CD4-positive, alpha-beta T cell treated with Interleukin-6 for 4 hours (primary cell): ENCODE measurements at regions not wholly inside any gene's neighbourhood (a gene's known extent, or its start where the extent isn't known, plus 50 kb on each side); places are given as distances from the start of the nearest gene placed in this dataset.

Source experiments
- DNase-seq: peaks from one replicate; pipeline ENCODE4 v3.0.0-alpha.2; 2020; ENCODE audit warnings: mixed read lengths

DNA sequence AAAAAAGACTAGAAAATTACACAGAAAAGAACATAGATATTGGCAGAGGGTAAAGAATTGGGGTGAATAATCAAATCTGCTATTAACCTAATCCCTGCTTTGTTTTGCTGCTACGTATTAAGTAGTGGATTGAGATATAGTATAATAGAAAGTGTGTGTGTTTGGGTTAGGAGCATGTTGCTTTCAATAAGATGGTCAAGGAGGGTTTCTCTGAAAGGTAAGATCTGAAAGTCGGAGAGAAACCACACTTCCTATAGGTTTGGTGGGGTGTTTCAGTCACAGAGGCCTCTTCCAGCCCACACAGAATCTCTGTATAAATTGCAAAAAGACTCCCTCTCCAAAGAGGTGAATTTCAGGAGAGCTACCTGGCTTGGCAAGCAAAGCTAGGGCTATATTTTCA is 345.7 kb upstream of the SATB1 start:
- DNase-seq = no peak

DNA sequence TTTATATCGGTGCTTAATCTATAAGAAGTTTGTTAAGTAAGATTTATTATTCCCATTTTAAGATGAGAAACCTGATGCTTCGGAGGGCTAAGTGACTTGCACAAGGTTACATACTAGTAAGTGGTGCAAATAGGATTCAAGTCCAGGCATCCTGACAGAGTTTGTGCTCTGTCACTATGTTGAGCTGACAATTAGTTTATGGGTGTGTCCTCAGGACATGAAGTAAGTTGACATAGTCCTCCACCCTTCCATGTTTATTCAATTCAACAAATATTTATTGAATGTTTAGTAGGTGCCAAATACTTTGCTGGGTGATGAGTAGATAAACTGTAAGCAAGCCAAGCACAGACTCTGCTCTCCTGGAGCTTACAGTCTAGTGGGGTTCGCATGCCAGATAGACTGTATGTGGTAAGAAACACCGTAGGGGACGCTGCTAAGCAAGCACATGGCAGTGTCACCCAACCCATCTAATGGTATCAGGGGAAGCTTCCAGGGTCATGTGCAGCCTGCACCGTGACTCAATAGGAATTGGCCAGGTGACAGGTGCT is 342.7 kb upstream of the SATB1 start:
- no peak for DNase-seq

DNA sequence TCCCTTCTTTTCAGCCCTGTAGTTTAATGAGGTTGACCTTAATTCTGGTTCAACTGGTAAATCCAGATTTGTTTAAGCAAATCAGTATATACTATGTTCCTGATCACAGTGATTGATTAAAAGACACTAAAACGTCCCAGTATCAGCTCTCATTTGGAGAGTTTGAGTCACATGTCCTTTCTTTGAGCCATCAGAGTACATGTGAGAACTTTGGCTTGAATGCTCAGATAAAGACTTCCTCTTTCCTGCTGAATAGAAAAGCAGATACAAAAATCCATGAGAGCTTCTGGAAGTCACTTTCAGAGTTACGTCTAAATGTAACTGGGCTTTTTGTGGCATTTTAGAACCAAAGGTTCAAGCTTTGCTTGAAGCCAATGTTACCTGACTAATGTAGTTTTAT is 341.8 kb upstream of the SATB1 start:
- no peak for DNase-seq

DNA sequence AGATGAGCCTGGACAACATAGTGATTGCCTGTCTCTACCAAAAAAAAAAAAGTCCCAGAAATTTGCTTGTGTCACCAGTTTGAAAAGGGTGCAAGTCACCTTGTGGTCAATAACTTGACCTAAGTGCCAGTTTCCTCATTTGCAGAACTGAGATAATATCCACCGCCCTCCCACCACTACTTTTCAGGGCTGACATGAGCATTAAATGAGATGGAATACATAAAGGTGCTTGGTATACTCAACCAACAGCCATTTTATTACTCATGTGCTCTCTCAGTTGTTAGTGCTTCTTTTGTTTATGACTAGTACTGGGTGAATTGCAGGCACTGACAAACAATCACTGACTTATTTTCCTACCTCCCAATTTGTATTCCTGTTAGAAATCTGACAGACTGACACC is 340.5 kb upstream of the SATB1 start:
- DNase-seq = no peak

DNA sequence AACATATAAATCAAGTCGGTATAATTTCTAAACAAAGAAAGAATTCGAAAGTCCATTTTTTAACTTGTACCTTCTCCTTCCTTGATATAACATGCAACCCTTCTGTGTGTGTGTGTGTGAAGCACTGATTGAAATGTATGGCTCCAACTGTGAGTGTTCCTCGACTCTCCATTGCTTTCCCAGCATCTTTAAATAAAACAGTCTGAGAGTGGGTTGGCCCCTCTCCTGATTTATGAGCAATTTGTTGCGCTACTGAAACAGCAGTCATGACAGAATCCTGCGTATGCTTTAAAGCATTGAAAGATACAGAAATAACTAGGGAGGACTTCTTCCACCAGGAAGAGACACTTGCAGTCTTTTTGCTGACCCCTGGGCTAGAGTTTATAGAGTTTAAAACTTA is 340.0 kb upstream of the SATB1 start:
- no peak for DNase-seq

DNA sequence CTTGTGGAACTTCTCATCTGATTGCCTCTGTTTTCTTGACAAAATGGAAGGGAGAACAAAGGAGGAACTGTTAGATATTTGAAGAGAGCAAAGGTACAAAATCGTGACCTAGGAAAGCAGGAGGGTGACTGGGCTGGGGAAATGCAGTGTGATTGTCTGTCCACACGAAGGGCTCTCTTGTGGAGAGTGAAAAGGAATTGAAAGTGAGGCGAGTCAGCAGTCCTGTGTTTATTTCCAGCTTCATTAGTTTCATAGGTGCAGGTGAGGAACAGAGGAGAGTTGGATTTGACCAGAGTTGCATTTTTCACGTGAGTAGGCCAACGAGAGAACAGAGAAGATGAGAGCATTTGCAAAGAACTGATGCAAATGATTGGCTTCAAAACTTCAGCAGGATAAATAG is 336.4 kb upstream of the SATB1 start:
- no peak for DNase-seq

DNA sequence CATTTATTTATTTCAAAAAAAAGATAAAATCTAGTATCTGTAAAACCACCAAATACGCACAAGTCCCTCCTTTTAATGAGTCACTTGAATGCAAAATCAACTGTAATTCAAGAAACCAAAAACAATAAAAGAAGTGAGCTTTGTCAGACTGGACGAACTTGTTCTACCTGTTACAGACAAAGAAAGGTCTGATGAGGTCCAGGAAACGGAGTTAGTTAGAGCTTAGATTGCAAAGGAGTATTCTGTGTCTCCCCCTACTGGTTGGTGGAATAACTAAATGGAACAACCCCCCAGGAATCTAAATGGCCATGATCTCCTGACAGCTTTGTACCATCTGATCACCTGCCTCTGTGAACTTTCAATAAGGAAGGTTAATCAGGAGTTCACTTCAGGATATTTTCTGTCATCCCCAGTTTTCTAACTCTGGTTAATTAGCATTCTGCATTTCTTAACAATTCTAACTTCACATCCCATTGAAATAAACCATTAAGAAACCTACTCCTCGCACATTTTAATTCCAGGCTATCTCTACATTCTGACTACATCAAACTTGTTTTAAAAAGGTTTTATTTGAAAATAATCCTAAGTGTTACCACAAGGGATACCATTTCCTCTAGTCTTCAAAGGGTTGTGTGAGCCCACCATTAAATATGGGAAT is 333.0 kb upstream of the SATB1 start:
- peak; percentile 44 for DNase-seq

DNA sequence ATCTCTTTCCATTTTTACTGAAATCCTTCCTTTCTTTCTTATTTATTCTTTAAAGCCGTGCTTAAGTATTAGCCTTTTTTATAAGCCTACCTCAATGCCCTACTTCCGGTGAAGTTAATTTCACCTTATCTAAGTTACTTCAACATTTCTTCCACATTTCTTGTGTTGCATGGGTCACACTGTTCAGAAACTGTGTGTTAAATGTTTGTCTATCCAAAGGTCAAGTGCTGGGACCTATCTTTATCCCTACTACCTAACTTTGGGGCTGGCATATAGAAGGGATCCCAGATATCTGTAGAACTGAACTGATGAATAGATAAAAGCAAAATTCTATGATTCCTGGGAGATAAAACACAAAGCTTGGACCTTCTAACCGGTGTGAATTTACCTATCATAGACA is 332.3 kb upstream of the SATB1 start:
- DNase-seq = no peak

DNA sequence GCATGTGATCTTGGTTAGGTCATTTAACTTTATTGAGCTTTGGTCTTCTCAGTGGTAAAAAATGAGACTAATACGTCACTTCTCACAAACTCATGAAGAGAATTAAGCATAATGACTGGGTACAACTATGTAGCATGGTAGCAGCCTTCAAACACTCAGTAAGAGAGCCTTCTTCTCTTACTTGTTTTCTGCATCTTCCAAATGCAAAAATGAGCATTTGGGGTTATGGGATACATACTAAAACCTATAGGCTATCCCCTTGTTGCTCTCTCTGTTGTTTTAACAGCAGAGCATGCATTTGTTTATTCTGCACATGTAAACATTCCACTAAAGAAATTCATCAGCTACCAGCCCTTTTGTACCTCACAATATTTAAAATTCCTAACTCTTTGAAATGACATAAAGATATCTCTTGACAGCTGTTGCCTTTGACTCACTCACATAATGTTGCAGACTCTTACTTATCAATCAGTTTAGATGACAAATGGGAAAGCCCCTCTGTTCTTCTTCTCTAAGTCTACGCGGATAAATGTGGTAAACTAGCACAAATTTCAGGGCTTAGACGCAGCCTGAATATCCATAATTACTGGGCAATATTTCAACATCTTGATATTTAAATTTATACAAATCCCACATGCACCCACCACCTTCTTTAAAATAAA is 327.3 kb upstream of the SATB1 start:
- DNase-seq = no peak

DNA sequence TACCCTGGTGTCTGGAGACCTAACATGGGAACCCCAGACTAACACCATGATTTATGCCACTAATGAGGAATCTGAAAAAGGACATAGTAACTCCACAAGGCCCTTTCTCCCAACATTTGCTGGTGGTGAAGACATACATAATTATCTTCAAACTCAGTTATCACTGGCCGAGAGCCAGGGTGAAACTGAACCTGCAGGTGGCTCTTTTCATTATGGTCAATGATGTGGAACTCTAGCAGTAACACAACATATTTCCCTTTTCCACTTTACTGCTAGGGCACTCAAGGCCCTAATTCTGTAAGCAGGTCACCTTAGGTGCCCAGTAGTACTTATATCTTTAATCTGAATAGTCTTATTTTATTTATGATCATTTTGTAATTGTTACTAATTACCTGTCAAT is 326.4 kb upstream of the SATB1 start:
- DNase-seq = no peak

DNA sequence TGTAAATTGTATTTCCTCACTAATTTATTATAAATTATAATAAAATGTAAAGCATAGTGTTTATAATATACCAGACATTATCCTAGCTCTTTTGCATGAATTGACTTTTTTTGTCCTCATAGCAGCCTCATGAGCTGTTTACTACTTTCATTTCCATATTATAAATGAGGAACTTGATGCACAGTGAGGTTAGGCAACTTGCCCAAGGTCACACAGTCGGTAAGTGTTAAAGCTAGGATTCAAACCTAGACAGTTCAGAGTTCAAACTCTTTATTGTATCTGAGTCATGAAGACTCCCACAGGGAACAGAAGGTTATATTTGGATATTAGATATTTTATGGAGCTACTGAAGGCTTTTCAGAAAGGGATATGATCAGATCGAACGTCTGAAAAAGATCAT is 322.2 kb upstream of the SATB1 start:
- DNase-seq = no peak

DNA sequence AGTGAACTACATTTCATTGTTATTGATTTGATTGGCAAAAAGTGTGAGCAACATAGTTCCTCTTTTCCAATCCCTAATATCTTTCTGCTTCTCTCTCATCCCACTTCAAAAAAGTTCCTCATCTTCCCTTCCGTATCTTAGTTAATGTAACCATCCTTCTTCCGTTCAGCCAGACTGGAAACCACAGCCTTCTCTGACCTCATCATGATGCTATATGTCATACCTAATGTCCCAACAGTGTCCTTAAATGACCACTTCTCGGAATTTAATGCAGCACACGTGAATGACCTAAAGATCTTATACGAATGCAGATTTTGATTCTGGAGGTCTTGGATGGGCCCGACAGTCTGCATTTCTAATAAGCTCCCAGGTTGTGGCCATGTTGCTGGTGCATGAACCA is 320.3 kb upstream of the SATB1 start:
- DNase-seq = no peak

DNA sequence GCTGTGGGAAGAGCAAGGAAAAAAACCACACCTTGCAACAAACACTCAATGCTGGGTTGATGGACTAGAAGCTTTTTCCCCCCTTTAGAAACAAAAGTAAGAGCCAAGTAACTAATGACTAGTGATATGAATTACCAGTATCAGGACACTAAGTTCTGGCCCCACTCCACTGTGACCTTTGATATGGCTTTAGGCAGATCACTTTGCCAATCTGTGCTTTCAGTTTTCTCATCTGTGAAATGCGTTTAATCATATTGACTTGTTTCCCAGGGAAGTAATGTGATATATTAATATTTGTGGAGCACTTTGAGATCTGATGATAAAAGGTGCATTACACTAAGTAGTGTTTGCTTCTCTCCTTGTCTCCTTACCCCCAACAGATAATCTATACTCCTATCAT is 319.3 kb upstream of the SATB1 start:
- no peak for DNase-seq

DNA sequence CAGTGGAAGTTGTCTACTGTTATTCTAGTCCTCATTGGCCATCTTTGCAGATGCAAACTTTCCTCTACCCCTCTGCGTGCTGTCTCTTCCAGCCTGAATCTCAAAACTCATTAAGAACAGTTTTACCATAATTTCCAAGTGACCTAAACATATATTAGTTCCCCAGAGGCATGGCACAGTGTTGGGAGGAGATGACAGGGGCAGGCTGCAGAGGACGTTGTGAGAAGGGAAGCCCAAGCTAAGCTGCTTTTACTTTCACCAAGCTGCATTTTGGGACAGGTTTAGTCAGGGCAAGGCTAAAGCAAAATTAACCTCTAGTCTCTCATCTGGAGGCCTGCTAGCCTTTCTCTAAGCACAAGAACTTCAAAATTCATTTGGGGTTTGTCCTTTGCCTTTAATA is 318.6 kb upstream of the SATB1 start:
- DNase-seq = peak; percentile 24

DNA sequence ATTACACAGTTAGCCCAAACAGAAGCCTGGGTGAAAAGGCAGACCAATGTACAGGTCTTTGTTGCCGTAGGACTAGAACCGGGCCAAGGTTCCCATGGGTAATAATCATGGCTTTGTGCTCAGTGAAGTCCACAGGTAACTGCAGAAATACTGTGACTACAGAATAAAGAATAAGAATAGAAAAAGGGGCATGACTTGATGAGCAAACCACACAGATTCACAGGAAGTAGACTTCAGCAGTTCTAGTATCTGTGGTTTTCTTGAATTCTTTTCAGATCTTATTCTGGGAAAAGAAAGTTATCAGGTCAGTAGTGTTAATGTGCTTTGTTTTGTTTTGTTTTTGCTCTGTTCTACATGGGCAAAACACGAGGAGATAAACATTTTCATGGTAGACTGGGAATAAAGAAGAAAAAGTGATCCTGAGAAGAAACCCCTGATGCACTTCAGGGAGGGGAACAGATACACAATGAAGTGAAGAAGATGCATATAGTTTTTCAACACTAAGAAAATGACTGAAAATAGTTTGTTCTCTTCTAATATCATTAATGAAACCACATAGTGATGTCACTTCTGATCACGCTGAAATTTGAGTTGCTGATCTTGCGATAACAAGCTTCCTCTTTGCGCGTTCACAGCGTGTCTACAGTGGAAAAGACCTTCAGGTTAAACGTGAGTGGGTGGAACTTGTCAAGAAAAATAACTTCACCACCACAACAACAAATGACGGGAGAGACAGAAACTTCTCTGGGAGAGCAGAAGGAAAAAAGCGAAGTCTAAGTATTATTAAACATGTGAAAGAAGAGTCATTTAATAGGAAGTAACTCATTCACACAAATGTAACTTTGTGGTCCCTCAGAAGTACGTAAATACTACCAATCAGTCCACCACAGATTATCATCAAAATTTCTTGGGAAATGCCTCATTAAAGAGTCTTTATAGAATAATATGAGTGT is 315.8 kb upstream of the SATB1 start:
- DNase-seq = peak; percentile 62

DNA sequence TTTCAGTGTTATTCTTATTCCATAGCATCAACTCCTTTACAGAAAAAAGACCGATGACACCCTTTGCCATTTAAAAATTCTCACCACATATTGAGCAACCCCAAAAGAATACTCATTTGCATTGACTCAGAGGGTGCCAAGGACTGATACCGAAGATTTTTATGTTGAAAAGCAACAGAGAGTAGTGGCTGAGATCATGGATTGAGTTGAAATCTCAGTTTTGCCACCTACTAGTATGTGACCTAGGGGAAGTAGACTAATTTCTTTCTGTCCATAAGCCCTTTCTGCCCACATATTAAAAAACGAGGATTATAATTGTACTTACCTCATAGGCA is 313.9 kb upstream of the SATB1 start:
- DNase-seq = no peak

DNA sequence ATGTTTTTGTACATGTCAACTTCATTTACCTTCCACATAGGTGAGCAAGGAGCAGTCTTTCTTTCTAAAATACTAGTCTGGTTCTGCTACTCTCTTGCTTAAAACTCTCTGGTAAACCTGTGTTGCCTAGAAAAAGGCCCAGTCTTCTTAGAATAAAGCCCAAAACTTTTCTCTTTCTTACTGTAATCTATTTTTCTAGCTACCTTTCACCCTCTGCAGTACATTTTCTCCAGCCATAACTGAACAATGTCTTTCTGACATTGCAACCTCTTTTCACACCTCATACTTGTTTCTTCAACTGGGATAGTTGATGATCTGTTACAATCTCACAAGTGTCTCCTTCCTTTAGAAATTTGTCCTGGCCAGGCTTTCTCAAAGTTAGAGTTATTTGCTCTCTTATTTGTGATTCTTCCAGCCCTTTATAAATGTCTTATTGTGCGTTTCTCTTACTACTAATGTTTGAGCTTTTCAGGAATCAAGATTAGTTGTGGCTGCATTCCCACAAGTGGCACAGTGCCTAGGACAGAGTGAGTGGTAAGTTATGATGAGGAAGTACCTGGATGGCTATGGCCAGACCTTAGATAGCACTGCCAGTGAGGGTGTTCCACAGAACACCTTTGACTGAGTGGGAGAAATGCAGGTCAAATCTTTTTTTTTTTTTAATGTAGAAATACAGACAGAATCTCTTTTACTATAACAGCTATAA is 313.4 kb upstream of the SATB1 start:
- no peak for DNase-seq

DNA sequence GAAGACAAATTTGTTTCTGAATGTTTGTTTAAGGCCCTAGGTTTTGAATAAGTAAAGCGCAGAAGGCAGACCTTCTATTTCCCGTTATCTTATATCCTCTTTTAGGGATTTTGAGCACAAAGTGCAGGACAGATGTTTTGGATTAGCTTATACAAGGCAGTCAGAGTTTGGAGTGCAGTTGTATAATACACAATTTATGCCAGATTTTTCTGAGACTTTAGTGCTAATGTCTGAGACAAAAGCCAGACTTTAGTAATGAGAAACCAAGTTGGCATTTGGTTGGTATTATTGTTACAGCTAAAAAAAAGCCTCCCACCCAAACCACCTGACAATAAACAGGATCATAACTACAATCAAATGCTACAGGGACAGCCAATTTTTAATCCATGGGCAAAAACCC is 309.9 kb upstream of the SATB1 start:
- no peak for DNase-seq

DNA sequence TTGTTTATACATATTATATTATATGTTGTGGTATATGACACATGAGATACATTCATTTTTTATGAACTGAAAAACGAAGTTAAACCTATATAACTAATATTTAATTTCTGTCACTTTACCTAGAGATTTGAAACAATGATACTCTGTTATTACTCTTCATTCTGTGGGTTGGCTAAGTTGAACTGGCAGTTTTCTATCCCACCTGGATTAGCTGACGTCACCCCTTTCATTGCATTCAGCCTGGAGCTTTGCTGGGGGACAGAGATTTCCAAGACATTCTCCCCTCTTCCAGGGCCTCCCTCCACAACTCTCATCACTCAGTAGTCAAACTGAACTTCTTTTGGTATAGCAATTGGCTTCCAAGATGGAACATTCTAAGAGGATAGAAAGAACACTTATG is 309.2 kb upstream of the SATB1 start:
- DNase-seq = no peak

DNA sequence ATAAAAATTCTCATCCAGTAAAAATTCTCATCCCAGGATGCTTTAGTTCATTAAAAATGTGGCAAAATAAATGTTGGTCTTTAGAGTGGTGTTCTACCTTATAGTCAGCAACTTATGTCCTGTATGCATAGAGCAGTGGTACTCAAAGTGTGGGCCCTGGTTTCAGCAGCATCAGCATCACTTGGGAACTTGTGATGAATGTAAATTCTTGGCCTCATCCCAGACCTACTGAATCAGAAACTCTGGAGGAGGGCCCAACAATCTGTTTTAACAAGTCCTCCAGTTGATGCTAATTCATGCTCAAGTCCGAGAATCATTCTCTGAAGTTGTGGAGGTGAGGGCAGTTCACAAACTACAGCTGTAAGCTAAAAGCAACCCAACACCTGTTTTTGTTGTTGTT is 307.3 kb upstream of the SATB1 start:
- DNase-seq = no peak

DNA sequence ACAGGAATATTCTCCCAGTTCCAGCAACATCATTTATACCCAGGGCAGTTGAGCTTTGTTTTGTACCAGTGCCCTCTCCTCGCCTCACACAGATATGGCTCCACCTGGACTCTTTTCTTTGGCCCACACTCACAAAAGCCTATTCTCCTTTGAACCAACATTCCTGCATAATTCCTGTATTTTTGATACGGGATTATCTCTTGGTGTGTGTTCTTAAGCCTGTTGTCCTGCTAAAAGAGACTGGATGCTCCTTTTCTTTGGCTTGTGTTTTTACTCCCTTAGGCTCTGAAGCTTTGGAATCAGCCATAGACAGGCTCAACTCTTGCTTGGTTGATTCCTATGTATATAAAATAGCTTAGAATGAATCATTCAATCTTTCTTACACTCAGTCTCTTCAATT is 305.4 kb upstream of the SATB1 start:
- DNase-seq = no peak

DNA sequence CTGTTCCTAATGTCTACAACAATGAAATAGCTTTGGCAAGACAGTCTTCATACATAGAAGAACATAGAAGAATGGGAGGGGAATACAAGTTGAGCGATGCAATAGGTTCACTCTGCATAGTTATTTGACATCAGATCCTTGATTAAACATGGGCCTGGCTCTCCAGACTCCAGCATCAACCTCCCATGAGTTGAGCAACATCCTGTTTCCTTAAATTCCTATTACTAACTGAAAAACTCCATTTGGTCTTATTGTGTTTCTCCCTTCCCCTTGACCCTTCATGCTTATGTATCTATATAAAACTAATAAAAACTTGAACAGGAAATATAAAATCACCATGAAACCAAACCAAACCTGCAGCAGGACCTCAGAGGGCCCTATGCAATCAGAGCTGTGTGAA is 304.5 kb upstream of the SATB1 start:
- no peak for DNase-seq
